Loucy (cell line): ENCODE measurements at regions not wholly inside any gene's neighbourhood (a gene's known extent, or its start where the extent isn't known, plus 50 kb on each side); places are given as distances from the start of the nearest gene placed in this dataset.

Source experiments
- H2AFZ ChIP-seq: fragments of 200-600 bp; sonication (generic); 2 replicates; pipeline ENCODE4 v1.6.0; 2016; ENCODE audit warnings: antibody characterized with exemption, mild to moderate bottlenecking, low read length, moderate library complexity
- H3F3A ChIP-seq: fragments of 200-600 bp; 2 replicates; pipeline ENCODE4 v1.6.0; 2016; ENCODE audit warnings: antibody characterized with exemption, low read depth, mild to moderate bottlenecking
- H3K27me3 ChIP-seq: fragments of 200-600 bp; sonication (generic); 2 replicates; pipeline ENCODE4 v1.6.1; 2014; ENCODE audit warnings: low read length, mild to moderate bottlenecking; ENCODE audit not compliant: insufficient read depth, poor library complexity, severe bottlenecking
- H3K36me3 ChIP-seq: fragments of 200-600 bp; sonication (generic); 2 replicates; pipeline ENCODE4 v1.6.1; 2016; ENCODE audit warnings: low read length; ENCODE audit not compliant: insufficient read depth
- H3K4me1 ChIP-seq: fragments of 200-600 bp; sonication (generic); 2 replicates; pipeline ENCODE4 v1.5.1; 2014; ENCODE audit warnings: low read length, mild to moderate bottlenecking; ENCODE audit not compliant: insufficient read depth, poor library complexity, severe bottlenecking
- H3K4me2 ChIP-seq: fragments of 200-600 bp; sonication (generic); 2 replicates; pipeline ENCODE4 v1.6.0; 2014; ENCODE audit warnings: antibody characterized with exemption, low read length, low read depth, mild to moderate bottlenecking; ENCODE audit not compliant: poor library complexity, severe bottlenecking
- H3K4me3 ChIP-seq: fragments of 200-600 bp; sonication (generic); 2 replicates; pipeline ENCODE4 v1.5.1; 2014; ENCODE audit warnings: low read length, mild to moderate bottlenecking, mixed read lengths; ENCODE audit not compliant: poor library complexity, severe bottlenecking
- H3K79me2 ChIP-seq: fragments of 200-600 bp; sonication (generic); 2 replicates; pipeline ENCODE4 v1.6.1; 2014; ENCODE audit warnings: low read length; ENCODE audit not compliant: insufficient read depth
- H3K9ac ChIP-seq: fragments of 200-600 bp; sonication (generic); 2 replicates; pipeline ENCODE4 v1.6.0; 2014; ENCODE audit warnings: mild to moderate bottlenecking, low read depth, low read length, moderate library complexity; ENCODE audit not compliant: poor library complexity, severe bottlenecking
- H3K9me2 ChIP-seq: fragments of 200-600 bp; sonication (generic); replicated peaks from 2 replicates; pipeline ENCODE4 v1.6.1; 2016; ENCODE audit warnings: low read depth, low read length, mixed read lengths
- H3K9me3 ChIP-seq: fragments of 200-600 bp; sonication (generic); 2 replicates; pipeline ENCODE4 v1.6.1; 2014; ENCODE audit warnings: mild to moderate bottlenecking, antibody characterized with exemption, low read length, low read depth; ENCODE audit not compliant: insufficient read depth
- H4K20me1 ChIP-seq: fragments of 200-600 bp; sonication (generic); 2 replicates; pipeline ENCODE4 v1.6.0; 2014; ENCODE audit warnings: antibody characterized with exemption, low read length, mild to moderate bottlenecking; ENCODE audit not compliant: insufficient read depth, poor library complexity, severe bottlenecking
- EZH2phosphoT487 ChIP-seq: fragments of 200-600 bp; IDR thresholded peaks from 2 replicates; pipeline ENCODE4 v1.6.1; 2018; ENCODE audit warnings: antibody characterized with exemption, mild to moderate bottlenecking, moderate library complexity, borderline replicate concordance
- TF ChIP-seq, protein P1 (sequence below): fragments of 200-600 bp; sonication (generic); conservative IDR thresholded peaks from 2 replicates; pipeline ENCODE4 v1.5.1; 2014; ENCODE audit warnings: mild to moderate bottlenecking, antibody characterized with exemption, low read length

DNA sequence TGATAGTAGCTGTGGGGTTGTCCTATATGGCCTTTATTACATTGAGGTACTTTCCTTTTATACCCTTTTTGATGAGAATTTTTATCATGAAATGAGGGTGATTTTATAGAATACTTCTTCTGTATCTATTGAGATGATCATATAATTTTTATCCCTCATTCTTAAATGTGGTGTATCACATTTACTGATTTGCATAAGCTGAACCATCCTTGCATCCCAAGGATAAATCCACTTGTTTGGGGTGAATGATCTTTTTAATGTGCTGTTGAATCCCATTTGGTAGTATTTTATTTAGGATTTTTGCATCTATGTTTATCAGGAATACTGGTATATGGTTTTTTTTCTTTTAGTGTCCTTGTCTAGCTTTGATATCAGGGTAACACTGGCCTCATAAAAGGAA, 84.5 kb upstream of the IL6 start:
- TF ChIP-seq, protein P1, sequence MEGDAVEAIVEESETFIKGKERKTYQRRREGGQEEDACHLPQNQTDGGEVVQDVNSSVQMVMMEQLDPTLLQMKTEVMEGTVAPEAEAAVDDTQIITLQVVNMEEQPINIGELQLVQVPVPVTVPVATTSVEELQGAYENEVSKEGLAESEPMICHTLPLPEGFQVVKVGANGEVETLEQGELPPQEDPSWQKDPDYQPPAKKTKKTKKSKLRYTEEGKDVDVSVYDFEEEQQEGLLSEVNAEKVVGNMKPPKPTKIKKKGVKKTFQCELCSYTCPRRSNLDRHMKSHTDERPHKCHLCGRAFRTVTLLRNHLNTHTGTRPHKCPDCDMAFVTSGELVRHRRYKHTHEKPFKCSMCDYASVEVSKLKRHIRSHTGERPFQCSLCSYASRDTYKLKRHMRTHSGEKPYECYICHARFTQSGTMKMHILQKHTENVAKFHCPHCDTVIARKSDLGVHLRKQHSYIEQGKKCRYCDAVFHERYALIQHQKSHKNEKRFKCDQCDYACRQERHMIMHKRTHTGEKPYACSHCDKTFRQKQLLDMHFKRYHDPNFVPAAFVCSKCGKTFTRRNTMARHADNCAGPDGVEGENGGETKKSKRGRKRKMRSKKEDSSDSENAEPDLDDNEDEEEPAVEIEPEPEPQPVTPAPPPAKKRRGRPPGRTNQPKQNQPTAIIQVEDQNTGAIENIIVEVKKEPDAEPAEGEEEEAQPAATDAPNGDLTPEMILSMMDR, result no peak
- TF ChIP-seq EZH2phosphoT487, result no peak
- Histone ChIP-seq H3K9me3 (peaks cover 25% of the 10 kb centered on the region; the same call in 1 of the 2 replicates), H3K27me3 (no peaks in the 10 kb centered on the region), H3K9me2 (no peaks in the 10 kb centered on the region), H3K4me1 (no peaks in the 10 kb centered on the region), H3K79me2 (no peaks in the 10 kb centered on the region), H3K9ac (no peak overlapping the region), H4K20me1 (no peaks in the 10 kb centered on the region), H3K36me3 (no peaks in the 10 kb centered on the region), H3F3A (no peaks in the 10 kb centered on the region), H2AFZ (no peak overlapping the region), H3K4me2 (no peak overlapping the region), H3K4me3 (no peak overlapping the region)

DNA sequence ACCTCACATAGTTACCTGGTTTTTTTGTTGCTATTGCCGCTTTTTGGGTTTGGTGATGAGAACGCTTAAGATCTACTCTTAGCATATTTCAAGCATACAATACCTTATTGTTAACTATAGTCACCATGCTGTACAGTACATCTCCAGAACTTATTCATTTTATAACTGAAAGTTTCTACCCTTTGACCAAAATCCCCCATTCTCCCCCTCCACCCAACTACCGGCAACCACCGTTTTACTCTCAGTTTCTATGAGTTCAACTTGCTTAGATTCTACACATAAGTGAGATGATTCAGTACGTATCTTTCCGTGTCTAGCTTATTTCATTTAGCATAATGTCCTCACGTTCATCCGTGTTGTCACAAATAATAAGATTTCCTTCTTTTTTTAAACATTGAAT, 86.7 kb upstream of the IL6 start:
- H3K36me3 ChIP-seq, result no peaks in the 10 kb centered on the region
- no peak for TF ChIP-seq EZH2phosphoT487
- TF ChIP-seq, protein P1, result no peak
- no peaks in the 10 kb centered on the region for H3K9me2 ChIP-seq
- H3K4me3 ChIP-seq, result no peak overlapping the region
- no peak overlapping the region for H3K9ac ChIP-seq
- H3K4me1 ChIP-seq, result no peaks in the 10 kb centered on the region
- H4K20me1 ChIP-seq, result no peaks in the 10 kb centered on the region
- no peaks in the 10 kb centered on the region for H3F3A ChIP-seq
- H2AFZ ChIP-seq, result no peak overlapping the region
- H3K27me3 ChIP-seq, result no peaks in the 10 kb centered on the region
- H3K4me2 ChIP-seq, result no peak overlapping the region
- H3K79me2 ChIP-seq, result no peaks in the 10 kb centered on the region
- H3K9me3 ChIP-seq, result peaks cover 5% of the 10 kb centered on the region; the same call in 1 of the 2 replicates

DNA sequence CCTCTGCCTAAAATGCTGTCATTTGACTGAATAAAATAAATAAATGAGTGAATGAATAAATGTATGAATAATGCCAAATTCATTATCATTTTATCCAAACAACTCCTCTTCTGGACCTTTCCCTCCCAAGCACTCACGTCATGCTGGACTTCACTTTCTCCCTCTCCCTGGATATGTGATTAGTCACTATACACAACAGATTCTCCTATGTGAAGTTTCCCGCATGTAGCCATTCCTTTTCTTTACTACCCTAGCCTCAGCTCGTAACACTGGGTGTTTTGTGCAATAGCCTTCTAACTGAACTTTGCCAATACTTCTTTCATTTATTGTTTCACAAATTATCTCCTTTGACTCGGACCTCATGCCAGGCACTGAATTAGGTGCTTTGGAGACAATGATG, 87.6 kb upstream of the IL6 start:
- Histone ChIP-seq H3K9me3 (peaks cover 4% of the 10 kb centered on the region; the same call in 1 of the 2 replicates), H3K79me2 (no peaks in the 10 kb centered on the region), H3K9me2 (no peaks in the 10 kb centered on the region), H3K27me3 (no peaks in the 10 kb centered on the region), H2AFZ (no peak overlapping the region), H3K4me2 (no peak overlapping the region), H3K9ac (no peak overlapping the region), H3K36me3 (no peaks in the 10 kb centered on the region), H4K20me1 (no peaks in the 10 kb centered on the region), H3F3A (no peaks in the 10 kb centered on the region), H3K4me3 (no peak overlapping the region), H3K4me1 (no peaks in the 10 kb centered on the region)
- TF ChIP-seq, protein P1, result no peak
